Liver (tissue), 8 donors: ENCODE measurements at regions not wholly inside any gene's neighbourhood (a gene's known extent, or its start where the extent isn't known, plus 50 kb on each side); places are given as distances from the start of the nearest gene placed in this dataset.

Experiments used
- DNase-seq: peaks from one replicate; pipeline ENCODE4 v3.0.0-alpha.2; 2017; ENCODE audit warnings: low spot score
- H3K27ac ChIP-seq, 2 donors: one replicate each; pipeline ENCODE4 v1.7.0; 2013; ENCODE audit warnings: inconsistent platforms in 2 of 2, low read length in 2 of 2, control low read depth in 1 of 2, low read depth in 1 of 2, mild to moderate bottlenecking in 1 of 2
- H3K27me3 ChIP-seq, 4 donors: one replicate each; pipeline versions ENCODE4 v1.6.1 to v1.7.0; 2013; ENCODE audit warnings: low read length in 3 of 4, inconsistent platforms in 1 of 4, mild to moderate bottlenecking in 1 of 4, moderate library complexity in 1 of 4; ENCODE audit not compliant: control insufficient read depth in 4 of 4, insufficient read depth in 4 of 4
- H3K36me3 ChIP-seq, 4 donors: one replicate each; pipeline versions ENCODE4 v1.6.1 to v1.7.0; 2013; ENCODE audit warnings: low read length in 3 of 4, mild to moderate bottlenecking in 3 of 4, low read depth in 1 of 4, moderate library complexity in 1 of 4; ENCODE audit not compliant: control insufficient read depth in 4 of 4, insufficient read depth in 3 of 4
- H3K4me1 ChIP-seq, 4 donors: one replicate each; pipeline versions ENCODE4 v1.6.1 to v1.7.0; 2013; ENCODE audit warnings: low read length in 3 of 4, mild to moderate bottlenecking in 3 of 4, moderate library complexity in 1 of 4; ENCODE audit not compliant: control insufficient read depth in 4 of 4, insufficient read depth in 4 of 4
- H3K4me3 ChIP-seq, 3 donors: one replicate each; pipeline versions ENCODE4 v1.6.1 to v1.7.0; 2013; ENCODE audit warnings: low read length in 3 of 3, control low read depth in 1 of 3, low read depth in 1 of 3, mild to moderate bottlenecking in 1 of 3
- H3K9ac ChIP-seq, 2 donors: one replicate each; pipeline ENCODE4 v1.7.0; 2013; ENCODE audit warnings: low read length in 2 of 2, mild to moderate bottlenecking in 2 of 2, moderate library complexity in 2 of 2, control low read depth in 1 of 2, low read depth in 1 of 2
- H3K9me3 ChIP-seq, 4 donors: one replicate each; pipeline versions ENCODE4 v1.6.1 to v1.7.0; 2013; ENCODE audit warnings: low read length in 3 of 4; ENCODE audit not compliant: control insufficient read depth in 4 of 4
- FOXA1 ChIP-seq: IDR thresholded peaks from 2 replicates; pipeline ENCODE4 v1.6.1; 2016; ENCODE audit warnings: antibody characterized with exemption
- FOXA2 ChIP-seq: IDR thresholded peaks from 2 replicates; pipeline ENCODE4 v1.6.1; 2016; ENCODE audit warnings: antibody characterized with exemption
- GABPA ChIP-seq, 2 donors: IDR thresholded peaks in 1 of 2; conservative IDR thresholded peaks in 1 of 2; 2 replicates each; pipeline ENCODE4 v1.6.1; 2016; ENCODE audit warnings: antibody characterized with exemption in 2 of 2, mild to moderate bottlenecking in 1 of 2, moderate library complexity in 1 of 2
- HNF4G ChIP-seq: IDR thresholded peaks from 2 replicates; pipeline ENCODE4 v1.6.1; 2016; ENCODE audit warnings: antibody characterized with exemption
- JUND ChIP-seq, 2 donors: IDR thresholded peaks; 2 replicates each; pipeline ENCODE4 v1.6.1; 2016; ENCODE audit warnings: antibody characterized with exemption in 2 of 2
- NR2F2 ChIP-seq: IDR thresholded peaks from 2 replicates; pipeline ENCODE4 v1.6.1; 2016; ENCODE audit warnings: antibody characterized with exemption
- RAD21 ChIP-seq, 2 donors: IDR thresholded peaks; 2 replicates each; pipeline ENCODE4 v1.6.1; 2016; ENCODE audit warnings: antibody characterized with exemption in 2 of 2, mild to moderate bottlenecking in 2 of 2
- SP1 ChIP-seq: IDR thresholded peaks from 2 replicates; pipeline ENCODE4 v1.6.1; 2018; ENCODE audit warnings: antibody characterized with exemption, mild to moderate bottlenecking
- TAF1 ChIP-seq: conservative IDR thresholded peaks from 2 replicates; pipeline ENCODE4 v1.6.1; 2016; ENCODE audit warnings: antibody characterized with exemption, mild to moderate bottlenecking
- YY1 ChIP-seq: IDR thresholded peaks from 2 replicates; pipeline ENCODE4 v1.6.1; 2016; ENCODE audit warnings: antibody characterized with exemption, mild to moderate bottlenecking
- WGBS: extraction: QIAGEN DNeasy Blood & Tissue Kit; methylation state at CpG from one replicate; pipeline ENCODE4 v1.1.7; 2013; 5-methylcytosine and 5-hydroxymethylcytosine counted together
- TF ChIP-seq, protein P1 (sequence below): IDR thresholded peaks from 2 replicates; pipeline ENCODE4 v1.6.1; 2016; ENCODE audit warnings: antibody characterized with exemption
- TF ChIP-seq, protein P2 (sequence below): IDR thresholded peaks from 2 replicates; pipeline ENCODE4 v1.6.1; 2016; ENCODE audit warnings: antibody characterized with exemption
- TF ChIP-seq, protein P3 (sequence below): IDR thresholded peaks from 2 replicates; pipeline ENCODE4 v1.6.1; 2016; ENCODE audit warnings: antibody characterized with exemption, mild to moderate bottlenecking
- TF ChIP-seq, protein P4 (sequence below): IDR thresholded peaks from 2 replicates; pipeline ENCODE4 v1.6.1; 2016; ENCODE audit warnings: antibody characterized with exemption
- TF ChIP-seq, protein P5 (sequence below): fragments of 150-350 bp; IDR thresholded peaks from 2 replicates; pipeline ENCODE4 v1.5.1; 2017; ENCODE audit warnings: improper control_type of control experiment, low read depth, low read length; ENCODE audit not compliant: missing input control
- donor health status: healthy.
- donor health status: healthy.
- donor health status: healthy.
- donor health status: healthy.
- donor health status: healthy.

- no peaks in the 10 kb centered on the region for H3K4me1 ChIP-seq
- no peak overlapping the region for H3K9ac ChIP-seq
- WGBS, result 54% methylated on average over 2 of the region's 2 CpGs
These were observed 306.1 kb downstream of the PCDH18 start for GRCh38 chr4:137226221-137226620.

More at GRCh38 chr4:137226221-137226620, 306.1 kb downstream of the PCDH18 start:
- TF ChIP-seq GABPA (IDR thresholded peaks at IDR 0.05 in 1 of 2, conservative IDR thresholded peaks at IDR 0.05 in 1 of 2), result no peak
- TF ChIP-seq JUND (IDR thresholded peaks at IDR 0.05), result no peak
- no peak for TF ChIP-seq FOXA1
- TF ChIP-seq, protein P1, sequence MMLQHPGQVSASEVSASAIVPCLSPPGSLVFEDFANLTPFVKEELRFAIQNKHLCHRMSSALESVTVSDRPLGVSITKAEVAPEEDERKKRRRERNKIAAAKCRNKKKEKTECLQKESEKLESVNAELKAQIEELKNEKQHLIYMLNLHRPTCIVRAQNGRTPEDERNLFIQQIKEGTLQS, result no peak
- no peak for TF ChIP-seq FOXA2
- no peak for TF ChIP-seq HNF4G
- TF ChIP-seq SP1, result no peak
- TF ChIP-seq, protein P2, sequence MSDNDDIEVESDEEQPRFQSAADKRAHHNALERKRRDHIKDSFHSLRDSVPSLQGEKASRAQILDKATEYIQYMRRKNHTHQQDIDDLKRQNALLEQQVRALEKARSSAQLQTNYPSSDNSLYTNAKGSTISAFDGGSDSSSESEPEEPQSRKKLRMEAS, result no peak
- TF ChIP-seq, protein P3, sequence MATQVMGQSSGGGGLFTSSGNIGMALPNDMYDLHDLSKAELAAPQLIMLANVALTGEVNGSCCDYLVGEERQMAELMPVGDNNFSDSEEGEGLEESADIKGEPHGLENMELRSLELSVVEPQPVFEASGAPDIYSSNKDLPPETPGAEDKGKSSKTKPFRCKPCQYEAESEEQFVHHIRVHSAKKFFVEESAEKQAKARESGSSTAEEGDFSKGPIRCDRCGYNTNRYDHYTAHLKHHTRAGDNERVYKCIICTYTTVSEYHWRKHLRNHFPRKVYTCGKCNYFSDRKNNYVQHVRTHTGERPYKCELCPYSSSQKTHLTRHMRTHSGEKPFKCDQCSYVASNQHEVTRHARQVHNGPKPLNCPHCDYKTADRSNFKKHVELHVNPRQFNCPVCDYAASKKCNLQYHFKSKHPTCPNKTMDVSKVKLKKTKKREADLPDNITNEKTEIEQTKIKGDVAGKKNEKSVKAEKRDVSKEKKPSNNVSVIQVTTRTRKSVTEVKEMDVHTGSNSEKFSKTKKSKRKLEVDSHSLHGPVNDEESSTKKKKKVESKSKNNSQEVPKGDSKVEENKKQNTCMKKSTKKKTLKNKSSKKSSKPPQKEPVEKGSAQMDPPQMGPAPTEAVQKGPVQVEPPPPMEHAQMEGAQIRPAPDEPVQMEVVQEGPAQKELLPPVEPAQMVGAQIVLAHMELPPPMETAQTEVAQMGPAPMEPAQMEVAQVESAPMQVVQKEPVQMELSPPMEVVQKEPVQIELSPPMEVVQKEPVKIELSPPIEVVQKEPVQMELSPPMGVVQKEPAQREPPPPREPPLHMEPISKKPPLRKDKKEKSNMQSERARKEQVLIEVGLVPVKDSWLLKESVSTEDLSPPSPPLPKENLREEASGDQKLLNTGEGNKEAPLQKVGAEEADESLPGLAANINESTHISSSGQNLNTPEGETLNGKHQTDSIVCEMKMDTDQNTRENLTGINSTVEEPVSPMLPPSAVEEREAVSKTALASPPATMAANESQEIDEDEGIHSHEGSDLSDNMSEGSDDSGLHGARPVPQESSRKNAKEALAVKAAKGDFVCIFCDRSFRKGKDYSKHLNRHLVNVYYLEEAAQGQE, result no peak
- TF ChIP-seq TAF1, result no peak
- TF ChIP-seq YY1, result no peak
- TF ChIP-seq NR2F2, result no peak
- TF ChIP-seq, protein P4, sequence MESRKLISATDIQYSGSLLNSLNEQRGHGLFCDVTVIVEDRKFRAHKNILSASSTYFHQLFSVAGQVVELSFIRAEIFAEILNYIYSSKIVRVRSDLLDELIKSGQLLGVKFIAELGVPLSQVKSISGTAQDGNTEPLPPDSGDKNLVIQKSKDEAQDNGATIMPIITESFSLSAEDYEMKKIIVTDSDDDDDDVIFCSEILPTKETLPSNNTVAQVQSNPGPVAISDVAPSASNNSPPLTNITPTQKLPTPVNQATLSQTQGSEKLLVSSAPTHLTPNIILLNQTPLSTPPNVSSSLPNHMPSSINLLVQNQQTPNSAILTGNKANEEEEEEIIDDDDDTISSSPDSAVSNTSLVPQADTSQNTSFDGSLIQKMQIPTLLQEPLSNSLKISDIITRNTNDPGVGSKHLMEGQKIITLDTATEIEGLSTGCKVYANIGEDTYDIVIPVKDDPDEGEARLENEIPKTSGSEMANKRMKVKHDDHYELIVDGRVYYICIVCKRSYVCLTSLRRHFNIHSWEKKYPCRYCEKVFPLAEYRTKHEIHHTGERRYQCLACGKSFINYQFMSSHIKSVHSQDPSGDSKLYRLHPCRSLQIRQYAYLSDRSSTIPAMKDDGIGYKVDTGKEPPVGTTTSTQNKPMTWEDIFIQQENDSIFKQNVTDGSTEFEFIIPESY, result no peak
- TF ChIP-seq RAD21 (IDR thresholded peaks at IDR 0.05), result no peak
- TF ChIP-seq, protein P5, sequence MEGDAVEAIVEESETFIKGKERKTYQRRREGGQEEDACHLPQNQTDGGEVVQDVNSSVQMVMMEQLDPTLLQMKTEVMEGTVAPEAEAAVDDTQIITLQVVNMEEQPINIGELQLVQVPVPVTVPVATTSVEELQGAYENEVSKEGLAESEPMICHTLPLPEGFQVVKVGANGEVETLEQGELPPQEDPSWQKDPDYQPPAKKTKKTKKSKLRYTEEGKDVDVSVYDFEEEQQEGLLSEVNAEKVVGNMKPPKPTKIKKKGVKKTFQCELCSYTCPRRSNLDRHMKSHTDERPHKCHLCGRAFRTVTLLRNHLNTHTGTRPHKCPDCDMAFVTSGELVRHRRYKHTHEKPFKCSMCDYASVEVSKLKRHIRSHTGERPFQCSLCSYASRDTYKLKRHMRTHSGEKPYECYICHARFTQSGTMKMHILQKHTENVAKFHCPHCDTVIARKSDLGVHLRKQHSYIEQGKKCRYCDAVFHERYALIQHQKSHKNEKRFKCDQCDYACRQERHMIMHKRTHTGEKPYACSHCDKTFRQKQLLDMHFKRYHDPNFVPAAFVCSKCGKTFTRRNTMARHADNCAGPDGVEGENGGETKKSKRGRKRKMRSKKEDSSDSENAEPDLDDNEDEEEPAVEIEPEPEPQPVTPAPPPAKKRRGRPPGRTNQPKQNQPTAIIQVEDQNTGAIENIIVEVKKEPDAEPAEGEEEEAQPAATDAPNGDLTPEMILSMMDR, result no peak
- Histone ChIP-seq H3K9me3 (no peaks in the 10 kb centered on the region), H3K36me3 (no peaks in the 10 kb centered on the region), H3K27ac (no peak overlapping the region), H3K27me3 (no peaks in the 10 kb centered on the region), H3K4me3 (no peak overlapping the region)
- no peak for DNase-seq
